ENCODE measurements at regions not wholly inside any gene's neighbourhood (a gene's known extent, or its start where the extent isn't known, plus 50 kb on each side); places are given as distances from the start of the nearest gene placed in this dataset.

- Mint-ChIP-seq H3K4me1 (ENCODE audit: low read depth, unreplicated experiment) (peaks cover 17% of the 10 kb centered on the region), H3K36me3 (ENCODE audit: unreplicated experiment) (no peaks in the 10 kb centered on the region), H3K27ac (ENCODE audit: unreplicated experiment) (no peak overlapping the region), H3K4me3 (ENCODE audit: unreplicated experiment) (no peak overlapping the region), H3K27me3 (ENCODE audit: unreplicated experiment) (peaks cover 2% of the 10 kb centered on the region), H3K9me3 (ENCODE audit: unreplicated experiment) (peaks cover 2% of the 10 kb centered on the region)
- no peak for DNase-seq
- TF ChIP-seq CTCF (IDR thresholded peaks at IDR 0.05; ENCODE audit: partially characterized antibody, unreplicated experiment) = no peak
These were observed 297.7 kb downstream of the IRX2 start for GRCh38 chr5:2453781-2454180.

GRCh38 chr5:2451100-2451499 lies 300.4 kb downstream of the IRX2 start:
- H3K27ac Mint-ChIP-seq (ENCODE audit: unreplicated experiment) = no peak overlapping the region
- peaks cover 9% of the 10 kb centered on the region for H3K36me3 Mint-ChIP-seq (ENCODE audit: unreplicated experiment)
- DNase-seq = no peak
- no peak overlapping the region for H3K4me3 Mint-ChIP-seq (ENCODE audit: unreplicated experiment)
- no peak for TF ChIP-seq CTCF (IDR thresholded peaks at IDR 0.05; ENCODE audit: partially characterized antibody, unreplicated experiment)
- no peaks in the 10 kb centered on the region for H3K27me3 Mint-ChIP-seq (ENCODE audit: unreplicated experiment)
- no peaks in the 10 kb centered on the region for H3K9me3 Mint-ChIP-seq (ENCODE audit: unreplicated experiment)
- H3K4me1 Mint-ChIP-seq (ENCODE audit: low read depth, unreplicated experiment) = peaks cover 3% of the 10 kb centered on the region

GRCh38 chr5:2442496-2443354 lies 308.8 kb downstream of the IRX2 start:
- peaks cover 9% of the 10 kb centered on the region for H3K36me3 Mint-ChIP-seq (ENCODE audit: unreplicated experiment)
- no peak overlapping the region for H3K4me3 Mint-ChIP-seq (ENCODE audit: unreplicated experiment)
- H3K27me3 Mint-ChIP-seq (ENCODE audit: unreplicated experiment) = no peaks in the 10 kb centered on the region
- H3K4me1 Mint-ChIP-seq (ENCODE audit: low read depth, unreplicated experiment) = no peaks in the 10 kb centered on the region
- no peaks in the 10 kb centered on the region for H3K9me3 Mint-ChIP-seq (ENCODE audit: unreplicated experiment)
- no peak overlapping the region for H3K27ac Mint-ChIP-seq (ENCODE audit: unreplicated experiment)
- no peak for DNase-seq
- no peak for TF ChIP-seq CTCF (IDR thresholded peaks at IDR 0.05; ENCODE audit: partially characterized antibody, unreplicated experiment)

DNA sequence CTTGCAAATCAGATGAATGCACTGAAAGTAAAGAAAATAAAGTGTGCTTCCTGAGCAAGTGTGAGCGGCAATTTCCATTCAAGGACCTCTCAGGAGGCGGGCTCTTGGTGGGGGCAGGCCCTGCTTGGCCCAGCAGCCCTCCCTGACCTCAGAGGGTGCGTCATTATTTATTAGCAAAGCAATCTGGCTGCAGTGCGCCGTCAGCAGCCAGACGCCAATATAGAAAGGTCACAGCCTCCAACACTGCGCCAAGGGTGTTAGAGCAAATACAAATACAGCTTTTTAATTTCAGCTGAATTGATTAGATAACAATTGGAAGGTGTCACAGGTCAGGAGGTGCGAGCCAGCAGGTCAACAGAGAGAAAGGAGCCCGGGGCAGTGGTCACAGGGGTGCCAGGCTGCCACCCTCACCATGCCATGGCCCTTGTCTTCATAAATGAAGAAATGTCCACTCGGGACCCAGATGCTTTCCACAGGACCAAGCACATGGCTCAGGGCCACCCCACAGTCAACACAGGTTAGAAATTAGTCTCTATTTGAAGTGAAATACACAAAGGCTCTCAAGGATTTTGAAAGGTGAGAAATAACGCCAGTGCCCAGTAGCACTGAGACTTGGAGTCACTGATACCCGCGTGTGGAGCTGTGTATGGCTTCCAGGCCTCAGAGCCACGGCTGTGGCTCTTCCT lies 309.8 kb downstream of the IRX2 start:
- TF ChIP-seq CTCF (IDR thresholded peaks at IDR 0.05; ENCODE audit: partially characterized antibody, unreplicated experiment) = no peak
- no peak overlapping the region for H3K4me3 Mint-ChIP-seq (ENCODE audit: unreplicated experiment)
- H3K27me3 Mint-ChIP-seq (ENCODE audit: unreplicated experiment) = no peaks in the 10 kb centered on the region
- H3K36me3 Mint-ChIP-seq (ENCODE audit: unreplicated experiment) = no peaks in the 10 kb centered on the region
- no peak for DNase-seq
- no peaks in the 10 kb centered on the region for H3K9me3 Mint-ChIP-seq (ENCODE audit: unreplicated experiment)
- no peaks in the 10 kb centered on the region for H3K4me1 Mint-ChIP-seq (ENCODE audit: low read depth, unreplicated experiment)
- no peak overlapping the region for H3K27ac Mint-ChIP-seq (ENCODE audit: unreplicated experiment)

- H3K4me3 Mint-ChIP-seq (ENCODE audit: unreplicated experiment) = no peak overlapping the region
- no peaks in the 10 kb centered on the region for H3K36me3 Mint-ChIP-seq (ENCODE audit: unreplicated experiment)
- H3K27me3 Mint-ChIP-seq (ENCODE audit: unreplicated experiment) = no peaks in the 10 kb centered on the region
- TF ChIP-seq CTCF (IDR thresholded peaks at IDR 0.05; ENCODE audit: partially characterized antibody, unreplicated experiment) = no peak
- no peak overlapping the region for H3K27ac Mint-ChIP-seq (ENCODE audit: unreplicated experiment)
- no peaks in the 10 kb centered on the region for H3K4me1 Mint-ChIP-seq (ENCODE audit: low read depth, unreplicated experiment)
- DNase-seq = no peak
- no peaks in the 10 kb centered on the region for H3K9me3 Mint-ChIP-seq (ENCODE audit: unreplicated experiment)
These were observed 311.9 kb downstream of the IRX2 start for GRCh38 chr5:2439608-2440007.

All from glutamatergic neuron (in vitro differentiated cells).